Activated naive CD8-positive, alpha-beta T cell treated with anti-CD3 and anti-CD28 coated beads, Interleukin-2, amount 10 ng/mL, durations not matched to agents 7 days and 5 days (primary cell): ENCODE measurements at regions not wholly inside any gene's neighbourhood (a gene's known extent, or its start where the extent isn't known, plus 50 kb on each side); places are given as distances from the start of the nearest gene placed in this dataset.

Experiments used
- ATAC-seq: fragments of 150-1000 bp; cut with Tn5 transposase; one replicate; pipeline ENCODE4 v1.10.0; 2021; ENCODE audit warnings: low read depth, moderate library complexity
- POLR2A ChIA-PET: fragments of 350-600 bp; sonication (Branson Sonifier 250); formaldehyde crosslinking; loops from one replicate; lab custom pipeline; 2021; ENCODE audit warnings: antibody characterized with exemption; lab: Charles Lee
- DNase-seq: peaks from one replicate; pipeline ENCODE4 v3.0.0; 2021
- H3K27ac Mint-ChIP-seq: one replicate; pipeline ENCODE4 v1.8.0; 2022; ENCODE audit warnings: mild to moderate bottlenecking, mixed read lengths
- H3K27me3 Mint-ChIP-seq: one replicate; pipeline ENCODE4 v1.8.0; 2022; ENCODE audit warnings: mild to moderate bottlenecking, moderate library complexity, mixed read lengths
- H3K36me3 Mint-ChIP-seq: one replicate; pipeline ENCODE4 v1.8.0; 2021; ENCODE audit warnings: mild to moderate bottlenecking, mixed read lengths
- H3K4me1 Mint-ChIP-seq: one replicate; pipeline ENCODE4 v1.8.0; 2021; ENCODE audit warnings: mixed read lengths
- H3K4me3 Mint-ChIP-seq: one replicate; pipeline ENCODE4 v1.8.0; 2022; ENCODE audit warnings: mild to moderate bottlenecking, moderate library complexity, mixed read lengths
- H3K9me3 Mint-ChIP-seq: one replicate; pipeline ENCODE4 v1.8.0; 2021; ENCODE audit warnings: mixed read lengths

DNA sequence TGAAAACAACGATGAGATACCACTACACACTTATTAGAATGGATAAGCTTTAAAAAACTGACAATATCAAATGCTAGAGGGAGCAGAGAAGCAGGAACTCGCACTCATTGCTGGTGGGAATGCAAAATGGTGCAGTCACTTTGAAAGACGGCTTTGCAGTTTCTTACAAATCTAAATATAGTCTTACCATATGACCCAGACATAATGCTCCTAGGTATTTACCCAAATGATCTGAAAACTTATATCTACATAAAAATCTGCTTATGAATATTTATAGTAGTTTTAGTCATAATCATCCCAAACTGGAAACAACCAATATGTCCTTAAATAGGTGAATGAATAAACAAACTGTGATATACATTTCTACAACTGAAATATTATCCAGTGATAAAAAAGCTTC lies 430.9 kb downstream of the MATN1 start:
- no peaks in the 10 kb centered on the region for H3K36me3 Mint-ChIP-seq
- H3K27me3 Mint-ChIP-seq, result peaks cover 25% of the 10 kb centered on the region
- ATAC-seq, result no peak
- DNase-seq, result no peak
- H3K4me1 Mint-ChIP-seq, result no peaks in the 10 kb centered on the region
- no peaks in the 10 kb centered on the region for H3K9me3 Mint-ChIP-seq
- H3K4me3 Mint-ChIP-seq, result no peak overlapping the region
- POLR2A ChIA-PET, result no interaction called here
- no peak overlapping the region for H3K27ac Mint-ChIP-seq

DNA sequence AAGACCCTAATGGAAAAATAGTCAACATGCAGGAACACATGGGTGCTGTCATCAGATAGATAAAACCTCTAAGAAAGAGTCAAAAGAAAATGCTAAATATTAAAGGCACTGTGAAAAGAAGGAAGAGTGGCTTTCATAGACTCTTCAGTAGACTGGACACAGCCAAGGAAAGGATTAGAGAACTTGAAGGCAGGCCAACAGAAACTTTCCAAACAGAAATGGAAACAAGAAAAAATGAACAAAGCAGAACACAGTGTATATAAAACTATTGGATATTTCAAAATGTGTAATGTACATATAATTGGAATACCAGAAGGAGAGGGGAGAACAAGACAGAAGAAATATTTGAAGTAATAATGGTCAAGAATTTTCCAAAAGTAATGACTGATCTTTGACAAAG lies 431.9 kb downstream of the MATN1 start:
- no peak overlapping the region for H3K4me3 Mint-ChIP-seq

DNA sequence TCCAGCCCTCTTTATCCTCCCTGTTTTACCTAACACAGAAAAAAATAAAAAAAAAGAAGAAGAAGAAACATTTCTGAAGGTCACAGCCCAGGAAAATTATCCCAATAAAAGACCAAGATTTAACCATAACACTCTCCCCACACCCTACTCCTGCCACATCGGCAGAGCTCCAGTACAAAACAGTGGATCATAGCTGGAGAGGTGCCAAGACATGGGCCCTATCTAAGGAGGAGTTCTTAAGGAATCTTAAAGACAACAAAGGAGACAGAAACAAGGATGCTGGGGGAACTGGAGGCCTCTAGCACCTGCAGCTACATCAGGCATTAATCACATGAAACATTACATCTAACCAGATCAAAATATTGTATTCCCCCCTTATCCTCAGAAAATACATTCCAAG lies 432.8 kb downstream of the MATN1 start:
- H3K4me1 Mint-ChIP-seq, result no peaks in the 10 kb centered on the region
- H3K27ac Mint-ChIP-seq, result no peak overlapping the region
- no peaks in the 10 kb centered on the region for H3K9me3 Mint-ChIP-seq
- POLR2A ChIA-PET, result no interaction called here
- ATAC-seq (no peak), DNase-seq (no peak)
- H3K36me3 Mint-ChIP-seq, result no peaks in the 10 kb centered on the region
- no peak overlapping the region for H3K4me3 Mint-ChIP-seq
- H3K27me3 Mint-ChIP-seq, result peaks cover 25% of the 10 kb centered on the region

More for the DNA sequence above, 431.9 kb downstream of the MATN1 start:
- H3K4me1 Mint-ChIP-seq, result no peaks in the 10 kb centered on the region
- POLR2A ChIA-PET, result no interaction called here
- ATAC-seq (no peak), DNase-seq (no peak)
- H3K27ac Mint-ChIP-seq, result no peak overlapping the region
- no peaks in the 10 kb centered on the region for H3K36me3 Mint-ChIP-seq
- H3K9me3 Mint-ChIP-seq, result no peaks in the 10 kb centered on the region
- H3K27me3 Mint-ChIP-seq, result peaks cover 25% of the 10 kb centered on the region

DNA sequence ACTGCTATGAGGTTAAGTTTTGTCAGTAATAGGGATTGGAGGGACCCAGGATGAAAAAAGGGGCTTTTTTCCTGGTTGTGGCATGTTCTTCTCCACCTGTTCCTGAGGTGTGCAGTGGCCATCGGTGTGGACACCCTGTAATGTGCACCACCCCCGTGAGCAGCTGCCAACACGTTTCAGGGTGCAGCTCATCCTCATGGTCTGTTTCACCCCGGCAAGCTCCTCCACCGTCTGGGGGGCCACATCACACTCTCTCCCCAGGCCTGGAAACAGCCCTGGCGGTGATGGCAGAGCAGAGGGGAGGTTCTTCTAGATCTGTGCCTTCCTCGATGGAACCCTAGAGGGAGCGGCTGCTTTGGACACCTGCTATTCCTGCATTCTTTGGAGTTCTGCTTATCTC lies 435.4 kb downstream of the MATN1 start:
- H3K4me3 Mint-ChIP-seq, result no peak overlapping the region
- ATAC-seq, result no peak
- no peaks in the 10 kb centered on the region for H3K36me3 Mint-ChIP-seq
- POLR2A ChIA-PET, result no interaction called here
- no peak for DNase-seq
- H3K27me3 Mint-ChIP-seq, result peaks cover 17% of the 10 kb centered on the region
- no peak overlapping the region for H3K27ac Mint-ChIP-seq
- peaks cover 1% of the 10 kb centered on the region for H3K9me3 Mint-ChIP-seq
- peaks cover 6% of the 10 kb centered on the region for H3K4me1 Mint-ChIP-seq

DNA sequence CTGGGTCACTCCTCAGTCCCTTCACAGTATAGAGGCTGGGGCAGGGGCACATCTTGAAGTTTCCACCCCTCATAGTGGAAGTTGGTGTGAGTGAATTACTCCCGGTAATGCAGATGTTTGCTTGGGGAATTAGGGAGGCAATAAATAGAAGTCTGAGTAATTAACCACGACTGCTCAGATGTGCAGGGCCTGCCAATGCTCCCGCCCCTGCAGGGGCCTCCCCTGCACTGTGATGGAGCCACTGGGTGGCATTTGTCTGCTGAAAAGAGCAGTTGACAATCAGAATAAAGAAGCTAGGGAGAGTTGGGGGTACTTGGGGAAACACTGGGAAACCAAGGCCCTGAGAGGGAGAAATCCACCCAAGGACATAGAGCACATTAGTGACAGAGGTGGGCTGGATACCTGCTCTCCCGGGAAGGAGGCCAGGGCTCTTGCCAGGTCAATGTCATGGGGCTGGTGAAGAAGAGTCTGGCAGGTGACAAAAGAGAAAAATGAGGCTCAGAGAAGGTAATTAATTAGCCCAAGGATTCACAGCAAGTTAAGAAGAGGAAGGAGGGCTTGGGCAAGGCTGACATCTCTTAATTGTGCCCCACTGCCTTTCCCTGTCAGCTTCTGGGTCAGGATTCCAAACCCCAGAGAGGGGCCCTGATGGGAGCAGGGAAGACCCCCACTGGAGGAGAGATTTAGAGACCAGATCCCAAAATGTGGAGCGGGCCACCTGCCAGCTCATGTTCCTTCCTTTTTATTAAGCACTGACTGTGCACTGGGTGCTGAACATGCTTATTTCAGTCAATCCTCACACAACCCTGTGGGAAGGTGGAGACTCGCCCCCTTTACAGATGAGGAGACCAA lies 436.2 kb downstream of the MATN1 start:
- DNase-seq (no peak), ATAC-seq (no peak)
- Mint-ChIP-seq H3K27ac (no peak overlapping the region), H3K36me3 (no peaks in the 10 kb centered on the region), H3K4me3 (no peak overlapping the region), H3K9me3 (peaks cover 1% of the 10 kb centered on the region), H3K4me1 (peaks cover 6% of the 10 kb centered on the region), H3K27me3 (peaks cover 17% of the 10 kb centered on the region)
- POLR2A ChIA-PET, result no interaction called here

DNA sequence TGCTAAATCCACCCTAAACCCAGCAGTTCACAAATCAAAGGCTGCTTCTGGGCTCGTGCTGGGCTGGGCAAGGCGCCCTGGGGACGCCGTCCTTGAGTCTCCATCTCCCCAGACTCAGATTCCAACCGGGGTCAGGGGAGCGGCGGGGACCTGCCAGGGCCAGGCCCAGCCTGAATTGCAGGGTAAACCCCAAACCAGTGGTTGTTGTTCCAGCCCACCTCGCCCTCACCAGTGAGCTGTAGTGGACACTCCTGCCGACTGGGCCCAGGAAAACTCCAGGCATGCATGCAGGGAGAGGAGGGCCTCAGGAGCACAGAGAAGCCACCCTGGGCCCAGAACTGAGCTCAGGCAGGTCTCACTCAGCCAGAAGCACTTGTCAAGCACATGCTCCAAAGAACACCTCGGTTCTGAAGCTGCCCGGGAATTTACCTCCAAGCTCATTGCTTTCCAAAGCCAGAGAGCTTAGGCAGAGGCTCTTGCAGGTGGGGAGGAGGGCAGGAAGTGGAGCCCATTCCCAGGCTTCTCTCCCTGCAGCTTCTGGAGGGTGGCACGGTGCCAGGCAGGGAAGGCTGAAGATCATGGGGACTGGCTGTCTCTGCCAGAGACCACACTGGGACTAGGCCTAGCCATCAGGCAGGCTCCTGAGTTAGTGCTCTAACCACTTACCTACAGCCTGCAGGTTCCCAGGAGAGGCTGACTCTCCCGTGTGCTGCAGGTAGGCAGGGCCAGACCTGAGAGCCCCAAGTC lies 437.0 kb downstream of the MATN1 start:
- POLR2A ChIA-PET, result no interaction called here
- no peak overlapping the region for H3K27ac Mint-ChIP-seq
- no peaks in the 10 kb centered on the region for H3K36me3 Mint-ChIP-seq
- no peak for ATAC-seq
- peaks cover 1% of the 10 kb centered on the region for H3K9me3 Mint-ChIP-seq
- H3K4me1 Mint-ChIP-seq, result peaks cover 6% of the 10 kb centered on the region
- peaks cover 12% of the 10 kb centered on the region for H3K27me3 Mint-ChIP-seq
- H3K4me3 Mint-ChIP-seq, result no peak overlapping the region
- no peak for DNase-seq

DNA sequence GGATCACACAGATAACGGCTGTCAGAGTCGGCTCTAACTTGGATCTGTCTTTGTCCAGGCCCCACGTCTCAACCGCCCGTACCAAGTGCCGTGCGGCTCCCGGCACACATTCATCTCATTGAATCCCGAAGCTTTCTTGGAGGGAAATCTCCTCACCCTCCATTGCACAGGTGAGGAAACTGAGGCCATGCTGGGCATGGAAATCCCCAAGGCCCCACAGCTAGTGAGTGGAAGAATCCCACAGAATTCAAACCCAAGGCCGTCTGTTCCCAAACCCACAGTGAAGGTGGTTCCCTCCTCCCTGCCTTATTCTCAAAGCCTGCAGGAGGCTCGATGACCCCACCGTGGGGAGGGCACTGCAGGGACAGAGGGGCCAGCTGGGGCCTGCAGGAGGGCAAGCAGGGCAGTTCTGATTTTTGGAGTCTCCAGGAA lies 437.9 kb downstream of the MATN1 start:
- Mint-ChIP-seq H3K9me3 (peaks cover 1% of the 10 kb centered on the region), H3K36me3 (no peaks in the 10 kb centered on the region), H3K27me3 (peaks cover 5% of the 10 kb centered on the region), H3K4me3 (no peak overlapping the region), H3K27ac (no peak overlapping the region), H3K4me1 (peaks cover 6% of the 10 kb centered on the region)
- no peak for DNase-seq
- ATAC-seq, result no peak
- POLR2A ChIA-PET, result no interaction called here

DNA sequence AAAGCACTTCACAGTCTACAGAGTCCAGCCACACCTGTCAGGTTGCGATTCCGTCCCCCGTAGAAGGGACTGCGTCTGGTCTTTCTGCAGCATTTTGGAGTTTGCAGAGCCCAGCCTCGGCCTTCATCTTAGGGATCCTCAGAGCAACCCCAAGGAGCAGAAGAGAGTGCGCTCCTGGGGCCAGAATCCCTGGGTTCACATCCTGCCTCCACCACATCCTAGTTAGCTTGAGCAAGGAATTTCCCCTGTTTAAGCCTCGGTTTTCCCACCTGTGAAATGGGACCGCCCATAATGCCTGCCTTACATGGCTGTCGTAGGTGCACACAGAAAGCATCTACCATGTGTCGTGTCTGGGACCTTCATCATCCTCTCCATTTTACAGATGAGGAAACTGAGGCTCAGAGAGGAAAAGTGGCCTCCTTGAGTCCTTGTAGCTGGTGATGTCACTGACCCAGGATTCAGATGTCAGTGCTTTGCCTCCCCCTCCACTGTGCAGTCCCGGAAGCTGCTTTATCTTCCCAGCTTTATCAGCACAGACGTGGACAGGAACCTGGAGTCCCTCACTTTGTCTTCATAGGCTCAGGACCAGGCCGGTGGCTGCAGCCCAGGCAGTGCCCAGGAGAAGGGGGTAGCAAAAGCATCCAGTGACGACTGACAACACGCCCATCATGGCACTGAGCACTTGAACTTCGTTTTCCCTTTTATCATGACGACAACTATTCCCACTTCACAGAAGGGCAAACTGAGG lies 438.5 kb downstream of the MATN1 start:
- H3K27me3 Mint-ChIP-seq, result peaks cover 2% of the 10 kb centered on the region
- DNase-seq, result no peak
- no peak overlapping the region for H3K4me3 Mint-ChIP-seq
- H3K36me3 Mint-ChIP-seq, result no peaks in the 10 kb centered on the region
- POLR2A ChIA-PET, result no interaction called here
- no peak for ATAC-seq
- H3K27ac Mint-ChIP-seq, result no peak overlapping the region
- peaks cover 6% of the 10 kb centered on the region for H3K4me1 Mint-ChIP-seq
- H3K9me3 Mint-ChIP-seq, result peaks cover 1% of the 10 kb centered on the region

DNA sequence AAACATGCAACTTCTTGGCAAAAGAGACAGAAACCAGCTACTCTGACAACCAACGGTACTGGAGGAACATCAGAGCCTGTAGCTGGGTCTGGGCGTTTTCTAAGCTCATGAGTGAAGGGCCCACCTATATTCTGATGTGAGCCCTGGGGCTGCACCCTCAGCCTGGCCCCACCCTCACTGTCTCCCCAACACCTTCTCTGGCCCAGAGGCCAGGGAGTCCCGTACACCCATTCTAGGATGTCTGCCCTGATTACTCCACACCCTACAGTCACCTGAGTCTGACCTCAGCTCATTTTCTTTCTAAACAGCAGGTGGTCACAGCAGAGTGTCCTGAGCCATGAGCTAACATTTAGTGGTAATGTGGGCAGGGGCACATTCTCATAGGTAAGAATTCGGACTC lies 439.2 kb downstream of the MATN1 start:
- H3K36me3 Mint-ChIP-seq, result no peaks in the 10 kb centered on the region
- H3K4me3 Mint-ChIP-seq, result no peak overlapping the region
- peaks cover 1% of the 10 kb centered on the region for H3K9me3 Mint-ChIP-seq
- no peak overlapping the region for H3K27ac Mint-ChIP-seq
- peaks cover 2% of the 10 kb centered on the region for H3K27me3 Mint-ChIP-seq
- POLR2A ChIA-PET, result no interaction called here
- no peak for DNase-seq
- ATAC-seq, result no peak
- peaks cover 6% of the 10 kb centered on the region for H3K4me1 Mint-ChIP-seq

DNA sequence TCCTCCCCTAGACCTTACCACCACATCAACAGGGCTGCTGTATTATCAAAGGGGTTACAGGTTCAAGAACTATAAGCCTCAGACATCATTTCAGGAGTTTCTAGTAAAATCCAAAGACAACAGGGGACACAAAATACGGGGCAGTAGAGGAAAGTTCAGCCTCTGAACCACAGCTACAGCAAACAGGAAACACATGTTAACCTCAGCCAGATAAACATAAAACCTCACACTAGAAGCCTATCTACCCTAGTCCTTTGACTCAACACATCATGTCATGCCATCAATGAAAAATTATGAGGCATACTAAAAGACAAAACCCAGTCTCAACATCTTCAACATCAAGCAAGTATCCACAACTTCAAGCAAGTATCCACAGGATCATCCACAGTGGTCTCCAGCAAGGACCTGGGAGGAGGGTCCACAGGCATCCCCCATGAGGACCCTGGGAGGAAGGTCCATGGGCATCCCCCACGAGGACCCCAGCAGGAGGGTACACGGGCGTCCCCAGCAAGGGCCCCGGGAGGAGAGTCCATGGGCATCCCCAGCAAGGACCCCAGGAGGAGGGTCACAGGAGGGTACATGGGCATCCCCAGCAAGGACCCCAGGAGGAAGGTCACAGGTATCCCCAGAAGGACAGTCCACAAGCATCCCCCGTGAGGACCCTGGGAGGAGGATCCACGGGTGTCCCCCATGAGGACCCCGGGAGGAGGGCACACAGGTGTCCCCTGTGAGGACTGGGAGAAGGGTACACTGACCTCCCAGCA lies 440.0 kb downstream of the MATN1 start:
- no peak for DNase-seq
- Mint-ChIP-seq H3K27ac (no peak overlapping the region), H3K4me1 (peaks cover 6% of the 10 kb centered on the region), H3K4me3 (no peak overlapping the region), H3K9me3 (peaks cover 1% of the 10 kb centered on the region), H3K27me3 (peaks cover 2% of the 10 kb centered on the region), H3K36me3 (no peaks in the 10 kb centered on the region)
- no peak for ATAC-seq
- POLR2A ChIA-PET, result no interaction called here

DNA sequence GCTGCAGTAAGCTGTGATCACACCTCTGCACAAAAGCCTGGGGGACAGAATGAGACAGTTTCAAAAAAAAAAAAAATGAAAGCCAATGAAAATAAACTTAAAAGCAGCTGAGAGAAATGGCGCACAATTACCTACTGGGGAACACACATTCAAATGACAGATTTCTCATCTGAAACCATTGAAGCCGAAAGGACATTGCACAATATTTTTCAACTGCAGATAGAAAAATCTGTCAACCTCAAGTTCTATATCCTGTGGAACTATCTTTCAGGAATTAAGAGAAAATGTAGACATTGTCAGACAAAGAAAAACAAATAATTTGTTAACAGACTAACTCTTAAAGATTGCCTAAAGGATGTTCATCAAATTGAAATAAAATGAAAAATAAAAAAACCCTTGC lies 442.8 kb downstream of the MATN1 start:
- ATAC-seq (no peak), DNase-seq (no peak)
- Mint-ChIP-seq H3K27ac (no peak overlapping the region), H3K27me3 (peaks cover 2% of the 10 kb centered on the region), H3K4me3 (no peak overlapping the region), H3K4me1 (peaks cover 6% of the 10 kb centered on the region), H3K36me3 (no peaks in the 10 kb centered on the region), H3K9me3 (peaks cover 2% of the 10 kb centered on the region)
- POLR2A ChIA-PET, result no interaction called here

DNA sequence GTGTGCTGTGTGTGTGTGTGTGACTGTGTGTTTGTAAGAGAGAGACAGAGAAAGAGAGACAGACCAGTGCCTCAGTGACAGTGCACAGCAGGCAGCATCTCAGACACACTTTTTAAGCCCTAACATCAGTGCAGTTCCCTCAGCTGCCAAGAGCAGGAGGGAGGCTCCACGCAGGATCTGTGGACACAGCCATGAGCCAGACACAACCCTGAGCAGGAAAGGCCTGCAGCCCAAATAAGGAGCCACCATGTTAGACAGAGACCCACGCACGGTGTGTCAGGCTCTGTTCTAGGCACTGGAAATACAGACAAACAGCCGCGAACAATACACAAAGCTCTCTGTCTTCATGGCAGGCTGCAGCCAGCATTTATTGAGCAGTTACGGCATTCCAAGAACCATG lies 445.5 kb downstream of the MATN1 start:
- DNase-seq (no peak), ATAC-seq (no peak)
- Mint-ChIP-seq H3K4me1 (peaks cover under 1% of the 10 kb centered on the region), H3K27ac (no peak overlapping the region), H3K9me3 (peaks cover 2% of the 10 kb centered on the region), H3K36me3 (no peaks in the 10 kb centered on the region), H3K4me3 (no peak overlapping the region), H3K27me3 (peaks cover 2% of the 10 kb centered on the region)
- POLR2A ChIA-PET, result no interaction called here

DNA sequence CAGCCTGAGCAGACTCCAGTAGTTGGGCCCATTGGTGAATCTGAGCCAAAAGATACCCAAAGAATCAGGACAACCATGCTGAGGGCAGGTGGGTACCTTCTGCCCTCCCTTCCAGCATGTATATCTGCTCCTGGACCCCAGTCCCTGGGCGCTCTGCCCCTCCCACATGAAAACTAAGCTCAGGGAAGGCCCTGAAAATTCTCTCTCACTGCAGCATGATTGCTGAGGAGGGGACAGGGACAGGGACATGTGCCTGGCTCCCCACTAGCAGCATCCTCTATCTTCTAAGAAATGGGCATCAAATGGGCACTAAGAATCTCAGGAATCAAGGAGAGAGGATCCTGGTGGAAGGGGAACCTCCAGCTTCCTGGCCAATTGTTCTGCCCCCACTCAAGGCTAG lies 446.0 kb downstream of the MATN1 start:
- peaks cover 2% of the 10 kb centered on the region for H3K27me3 Mint-ChIP-seq
- POLR2A ChIA-PET, result no interaction called here
- ATAC-seq, result no peak
- H3K9me3 Mint-ChIP-seq, result peaks cover 2% of the 10 kb centered on the region
- no peak overlapping the region for H3K27ac Mint-ChIP-seq
- H3K4me3 Mint-ChIP-seq, result no peak overlapping the region
- DNase-seq, result no peak
- no peaks in the 10 kb centered on the region for H3K4me1 Mint-ChIP-seq
- H3K36me3 Mint-ChIP-seq, result no peaks in the 10 kb centered on the region
